ENCODE measurements at regions not wholly inside any gene's neighbourhood (a gene's known extent, or its start where the extent isn't known, plus 50 kb on each side); places are given as distances from the start of the nearest gene placed in this dataset.
"Not testable (repeated sequence)": the region's sequence is repeated elsewhere in the genome, so short reads cannot be mapped to it uniquely, and the experiment has no call there.

GRCh38 chr11:116326146-116326545 lies 446.6 kb downstream of the BUD13 start:
- H3K36me3 Mint-ChIP-seq (ENCODE audit: low read depth, unreplicated experiment), result no peaks in the 10 kb centered on the region
- no peak for DNase-seq (ENCODE audit: low spot score)
- H3K4me1 Mint-ChIP-seq (ENCODE audit: unreplicated experiment), result no peaks in the 10 kb centered on the region
- peaks cover 7% of the 10 kb centered on the region for H3K27me3 Mint-ChIP-seq (ENCODE audit: unreplicated experiment)
- no peak overlapping the region for H3K4me3 Mint-ChIP-seq (ENCODE audit: unreplicated experiment)
- no peaks in the 10 kb centered on the region for H3K9me3 Mint-ChIP-seq (ENCODE audit: unreplicated experiment)
- TF ChIP-seq CTCF (IDR thresholded peaks at IDR 0.05; ENCODE audit: unreplicated experiment), result no peak
- no peak overlapping the region for H3K27ac Mint-ChIP-seq (ENCODE audit: unreplicated experiment)

- DNase-seq (ENCODE audit: low spot score), result no peak
- TF ChIP-seq CTCF (IDR thresholded peaks at IDR 0.05; ENCODE audit: unreplicated experiment), result no peak
- H3K4me1 Mint-ChIP-seq (ENCODE audit: unreplicated experiment), result no peaks in the 10 kb centered on the region
- no peak overlapping the region for H3K4me3 Mint-ChIP-seq (ENCODE audit: unreplicated experiment)
- H3K9me3 Mint-ChIP-seq (ENCODE audit: unreplicated experiment), result no peaks in the 10 kb centered on the region
- H3K27me3 Mint-ChIP-seq (ENCODE audit: unreplicated experiment), result peaks cover 5% of the 10 kb centered on the region
- no peak overlapping the region for H3K27ac Mint-ChIP-seq (ENCODE audit: unreplicated experiment)
- no peaks in the 10 kb centered on the region for H3K36me3 Mint-ChIP-seq (ENCODE audit: low read depth, unreplicated experiment)
Observed at GRCh38 chr11:116325247-116325646, 447.5 kb downstream of the BUD13 start.

- H3K4me1 Mint-ChIP-seq (ENCODE audit: unreplicated experiment); H3K9me3 Mint-ChIP-seq (ENCODE audit: unreplicated experiment); H3K4me3 Mint-ChIP-seq (ENCODE audit: unreplicated experiment); H3K27ac Mint-ChIP-seq (ENCODE audit: unreplicated experiment); H3K27me3 Mint-ChIP-seq (ENCODE audit: unreplicated experiment); H3K36me3 Mint-ChIP-seq (ENCODE audit: low read depth, unreplicated experiment); DNase-seq (ENCODE audit: low spot score): not testable (repeated sequence)
Observed at GRCh38 chr11:116324077-116324476, 448.7 kb downstream of the BUD13 start.

GRCh38 chr11:116317212-116317611 lies 455.6 kb downstream of the BUD13 start:
- Mint-ChIP-seq H3K27me3 (ENCODE audit: unreplicated experiment) (peaks cover 2% of the 10 kb centered on the region), H3K36me3 (ENCODE audit: low read depth, unreplicated experiment) (no peaks in the 10 kb centered on the region), H3K27ac (ENCODE audit: unreplicated experiment) (no peak overlapping the region), H3K4me1 (ENCODE audit: unreplicated experiment) (peaks cover 6% of the 10 kb centered on the region), H3K9me3 (ENCODE audit: unreplicated experiment) (no peaks in the 10 kb centered on the region), H3K4me3 (ENCODE audit: unreplicated experiment) (no peak overlapping the region)
- no peak for TF ChIP-seq CTCF (IDR thresholded peaks at IDR 0.05; ENCODE audit: unreplicated experiment)
- no peak for DNase-seq (ENCODE audit: low spot score)

GRCh38 chr11:116314006-116314405 lies 458.8 kb downstream of the BUD13 start:
- Mint-ChIP-seq H3K9me3 (ENCODE audit: unreplicated experiment) (no peaks in the 10 kb centered on the region), H3K27ac (ENCODE audit: unreplicated experiment) (no peak overlapping the region), H3K4me1 (ENCODE audit: unreplicated experiment) (peaks cover 10% of the 10 kb centered on the region), H3K36me3 (ENCODE audit: low read depth, unreplicated experiment) (no peaks in the 10 kb centered on the region), H3K4me3 (ENCODE audit: unreplicated experiment) (no peak overlapping the region), H3K27me3 (ENCODE audit: unreplicated experiment) (peaks cover 2% of the 10 kb centered on the region)
- DNase-seq (ENCODE audit: low spot score), result no peak
- no peak for TF ChIP-seq CTCF (IDR thresholded peaks at IDR 0.05; ENCODE audit: unreplicated experiment)

All from endothelial cell (in vitro differentiated cells).